Right kidney (tissue), 1 donor: ENCODE measurements at regions not wholly inside any gene's neighbourhood (a gene's known extent, or its start where the extent isn't known, plus 50 kb on each side); places are given as distances from the start of the nearest gene placed in this dataset.

Experiments used
- DNase-seq: peaks from one replicate; pipeline ENCODE4 v3.0.0-alpha.2; 2016

GRCh38 chr2:207459990-207460757, 69.6 kb upstream of the CREB1 start:
- DNase-seq = no peak

GRCh38 chr2:207463433-207463832, 66.3 kb upstream of the CREB1 start:
- no peak for DNase-seq

- DNase-seq = no peak
Measured at GRCh38 chr2:207464007-207464406, 65.8 kb upstream of the CREB1 start.

DNA sequence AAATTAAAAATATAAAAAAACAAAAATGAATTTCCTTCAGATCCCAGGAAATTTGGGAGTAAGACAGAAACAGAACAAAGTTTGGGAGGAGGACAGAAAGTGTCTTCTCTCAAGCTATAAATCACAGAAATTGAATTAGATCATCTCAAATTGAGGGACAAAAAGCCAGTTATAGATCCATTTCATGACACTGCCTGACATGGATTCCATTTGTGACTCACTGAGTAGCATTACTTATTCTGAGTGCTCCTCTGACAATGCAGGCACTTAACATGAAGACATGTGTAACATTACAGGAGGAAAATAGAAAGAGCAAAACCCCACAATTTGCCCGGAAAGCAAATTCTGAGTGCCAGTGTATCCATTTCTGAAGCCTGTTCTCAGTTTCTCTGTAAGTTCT, 63.9 kb upstream of the CREB1 start:
- no peak for DNase-seq

- no peak for DNase-seq
Measured at GRCh38 chr2:207467716-207468347, 61.9 kb upstream of the CREB1 start.

GRCh38 chr2:207468488-207468887, 61.3 kb upstream of the CREB1 start:
- DNase-seq = no peak

DNA sequence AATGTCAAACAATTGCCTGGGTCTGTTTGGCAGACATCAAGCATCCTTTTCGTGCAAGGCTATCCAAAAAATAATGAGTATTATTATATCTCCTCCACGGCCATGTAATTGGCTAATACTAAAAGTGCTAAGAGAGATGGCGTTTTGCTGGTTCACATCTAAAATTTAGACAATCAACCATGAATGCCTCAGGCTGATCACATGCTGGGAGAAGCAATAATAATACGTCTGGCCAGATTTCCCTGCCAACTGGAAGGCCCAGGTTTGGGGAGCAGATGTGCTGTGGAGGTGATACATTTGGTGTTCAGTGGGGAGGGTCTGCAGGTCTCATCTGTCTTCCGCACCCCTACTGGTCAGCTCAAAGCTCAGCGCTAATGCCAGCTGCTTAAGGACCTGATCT, 60.3 kb upstream of the CREB1 start:
- no peak for DNase-seq

- DNase-seq = no peak
Measured at GRCh38 chr2:207469943-207470729, 59.6 kb upstream of the CREB1 start.

- DNase-seq = no peak
Measured at GRCh38 chr2:207471261-207471660, 58.5 kb upstream of the CREB1 start.

DNA sequence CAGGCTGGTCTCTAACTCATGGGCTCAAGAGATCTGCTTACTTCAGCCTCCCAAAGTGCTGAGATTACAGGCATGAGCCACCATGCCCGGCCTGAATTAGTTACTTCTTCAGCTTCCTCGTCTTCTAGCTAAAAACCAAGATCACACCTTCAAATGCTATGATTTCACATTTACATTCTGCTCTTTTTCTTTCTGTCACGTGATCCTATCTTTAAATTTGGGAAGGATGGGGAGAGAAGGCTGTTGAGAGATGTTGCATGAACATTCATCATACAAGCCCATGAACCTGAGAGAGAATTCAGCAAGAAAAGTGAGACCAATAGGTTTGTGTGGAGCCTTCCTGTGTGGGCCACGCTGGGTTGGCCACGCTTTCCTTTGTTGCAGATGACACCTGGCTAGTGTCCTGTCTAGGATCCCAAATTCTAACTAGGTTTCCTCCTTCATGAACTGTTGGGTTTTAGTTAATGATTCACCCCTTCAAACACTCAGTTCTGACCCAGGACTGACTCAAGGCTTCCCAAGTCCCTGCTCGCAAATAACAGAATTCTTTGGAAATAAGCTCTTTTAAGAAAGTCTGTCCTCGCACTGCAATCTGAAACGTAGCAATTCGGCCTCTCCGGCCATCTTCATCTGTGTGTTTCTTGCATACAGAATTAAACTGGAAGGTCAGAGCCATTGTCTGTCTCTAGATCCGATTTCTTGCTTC, 57.3 kb upstream of the CREB1 start:
- no peak for DNase-seq

DNA sequence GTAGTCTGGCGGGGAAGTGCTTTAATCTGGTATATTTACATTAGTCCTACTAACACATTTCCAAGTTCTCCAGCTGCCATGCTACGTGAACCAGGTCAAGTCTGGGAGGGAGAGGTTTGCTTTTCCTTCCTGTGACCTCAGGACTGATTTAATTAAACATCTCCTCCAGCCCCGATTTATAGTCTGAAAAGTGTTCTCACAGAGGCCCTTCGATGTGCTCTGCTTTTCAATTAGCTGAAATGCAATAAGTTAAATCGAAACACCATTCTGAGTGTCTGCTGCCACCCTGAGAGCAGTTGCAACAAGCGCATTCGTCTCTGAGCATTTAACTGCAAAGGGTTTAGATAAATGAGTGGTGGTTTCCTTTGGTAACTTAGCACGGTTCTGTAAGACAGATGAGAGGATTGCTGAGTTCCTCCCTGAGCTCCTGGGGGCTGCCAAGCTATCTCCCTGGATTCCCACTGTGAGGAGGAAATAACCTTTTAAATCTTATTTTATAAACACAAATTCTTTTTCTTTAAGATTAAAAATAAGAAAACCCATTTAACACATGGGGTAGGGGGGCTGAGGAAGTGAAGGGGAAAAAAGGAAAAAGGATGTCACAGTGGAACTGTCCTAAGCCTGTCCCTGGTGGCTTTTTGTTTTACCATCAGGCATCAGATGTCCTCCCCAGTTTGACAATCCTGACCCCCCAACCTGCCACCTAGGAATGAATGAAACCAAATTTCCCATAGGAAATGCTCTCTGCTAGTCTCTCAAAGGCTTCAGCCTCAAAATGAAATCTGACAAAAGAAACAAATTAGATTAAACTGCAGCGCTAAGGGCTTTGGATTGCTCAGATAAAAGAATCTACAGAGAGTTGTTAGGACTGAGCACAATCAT, 56.5 kb upstream of the CREB1 start:
- peak; percentile 59 for DNase-seq

DNA sequence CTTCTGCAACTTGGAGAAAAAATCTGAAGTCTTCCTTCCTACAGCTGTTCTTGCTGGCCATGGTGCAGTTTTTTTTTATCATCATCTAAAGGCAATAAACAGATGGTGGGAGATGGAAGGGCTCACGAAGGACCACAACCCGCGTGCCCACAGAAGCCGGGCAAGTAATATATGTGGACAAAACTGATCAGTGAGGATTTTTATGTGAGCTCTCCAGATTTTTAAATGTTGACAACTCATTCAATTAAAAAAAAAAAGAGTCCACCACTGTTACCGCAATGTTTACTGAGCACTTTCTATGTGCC, 55.9 kb upstream of the CREB1 start:
- no peak for DNase-seq

- DNase-seq = no peak
Measured at GRCh38 chr2:207474863-207475485, 54.8 kb upstream of the CREB1 start.

GRCh38 chr2:207475546-207475945, 54.2 kb upstream of the CREB1 start:
- DNase-seq = no peak

- no peak for DNase-seq
Measured at GRCh38 chr2:207477896-207478295, 51.9 kb upstream of the CREB1 start.

GRCh38 chr2:207478572-207478971, 51.2 kb upstream of the CREB1 start:
- no peak for DNase-seq

- DNase-seq = no peak
Measured at GRCh38 chr2:207479198-207479785, 50.5 kb upstream of the CREB1 start.
